Astrocyte of the spinal cord (primary cell): ENCODE measurements at regions not wholly inside any gene's neighbourhood (a gene's known extent, or its start where the extent isn't known, plus 50 kb on each side); places are given as distances from the start of the nearest gene placed in this dataset.
"Not testable (repeated sequence)": the region's sequence is repeated elsewhere in the genome, so short reads cannot be mapped to it uniquely, and the experiment has no call there.

ENCODE experiments used
- DNase-seq: peaks from one replicate; pipeline ENCODE4 v3.0.0; 2011; ENCODE audit warnings: low read depth, low spot score
- H3K4me3 ChIP-seq: 2 replicates; pipeline ENCODE4 v1.5.1; 2011; ENCODE audit warnings: low read depth, mild to moderate bottlenecking, low read length, moderate library complexity
- CTCF ChIP-seq: IDR thresholded peaks from 2 replicates; pipeline ENCODE4 v1.5.1; 2012; ENCODE audit warnings: low read depth, mild to moderate bottlenecking, low read length, inconsistent platforms
- in situ Hi-C: cut with HindIII; loops from 2 replicates; pipeline ENCODE4 v1.10.0; 2017; ENCODE audit warnings: low sequenced_read_pairs

- no peak for DNase-seq
- no peak for TF ChIP-seq CTCF
- H3K4me3 ChIP-seq: no peak overlapping the region
- in situ Hi-C loops: no loop called here
Observed at GRCh38 chr3:197450308-197450707, 105.5 kb downstream of the BDH1 start.

- in situ Hi-C loops, H3K4me3 ChIP-seq, DNase-seq: not testable (repeated sequence)
Observed at GRCh38 chr3:197449181-197449580, 106.6 kb downstream of the BDH1 start.

GRCh38 chr3:197447781-197448180 is 108.0 kb downstream of the BDH1 start:
- in situ Hi-C loops, H3K4me3 ChIP-seq, DNase-seq: not testable (repeated sequence)

- TF ChIP-seq CTCF: no peak
- no peak for DNase-seq
- H3K4me3 ChIP-seq: no peak overlapping the region
- in situ Hi-C loops: no loop called here
Observed at GRCh38 chr3:197447057-197447456, 108.7 kb downstream of the BDH1 start.

- in situ Hi-C loops: no loop called here
- H3K4me3 ChIP-seq: no peak overlapping the region
- TF ChIP-seq CTCF: no peak
- DNase-seq: no peak
Observed at GRCh38 chr3:197446700-197447056, 109.1 kb downstream of the BDH1 start.

- no peak overlapping the region for H3K4me3 ChIP-seq
- TF ChIP-seq CTCF: no peak
- in situ Hi-C loops: no loop called here
- DNase-seq: no peak
Observed at GRCh38 chr3:197445896-197446699, 109.7 kb downstream of the BDH1 start.

GRCh38 chr3:197444793-197445379 is 110.9 kb downstream of the BDH1 start:
- no peak for DNase-seq
- no peak overlapping the region for H3K4me3 ChIP-seq
- in situ Hi-C loops: no loop called here
- no peak for TF ChIP-seq CTCF
